ENCODE measurements at regions not wholly inside any gene's neighbourhood (a gene's known extent, or its start where the extent isn't known, plus 50 kb on each side); places are given as distances from the start of the nearest gene placed in this dataset.
"Not testable (repeated sequence)": the region's sequence is repeated elsewhere in the genome, so short reads cannot be mapped to it uniquely, and the experiment has no call there.

GRCh38 chr4:186805917-186806316 is 82.3 kb upstream of the FAT1 start:
- H3K4me3 Mint-ChIP-seq; H3K9me3 Mint-ChIP-seq; H3K36me3 Mint-ChIP-seq (ENCODE audit: low read depth); CTCF ChIA-PET; intact Hi-C loops (cut with micrococcal nuclease); H3K27ac Mint-ChIP-seq; H3K27me3 Mint-ChIP-seq (ENCODE audit: low read depth); H3K4me1 Mint-ChIP-seq (ENCODE audit: low read depth); DNase-seq: not testable (repeated sequence)

GRCh38 chr4:186806679-186807421 is 83.2 kb upstream of the FAT1 start:
- H3K4me1 Mint-ChIP-seq (ENCODE audit: low read depth) = no peaks in the 10 kb centered on the region
- no peaks in the 10 kb centered on the region for H3K36me3 Mint-ChIP-seq (ENCODE audit: low read depth)
- DNase-seq = no peak
- H3K9me3 Mint-ChIP-seq = no peaks in the 10 kb centered on the region
- no peaks in the 10 kb centered on the region for H3K27me3 Mint-ChIP-seq (ENCODE audit: low read depth)
- H3K4me3 Mint-ChIP-seq = no peak overlapping the region
- no peak overlapping the region for H3K27ac Mint-ChIP-seq
- intact Hi-C loops (cut with micrococcal nuclease) = no loop called here
- CTCF ChIA-PET = no interaction called here

GRCh38 chr4:186807808-186808629 is 84.4 kb upstream of the FAT1 start:
- Mint-ChIP-seq H3K27ac (no peak overlapping the region), H3K36me3 (ENCODE audit: low read depth) (no peaks in the 10 kb centered on the region), H3K4me3 (no peak overlapping the region), H3K27me3 (ENCODE audit: low read depth) (no peaks in the 10 kb centered on the region), H3K9me3 (no peaks in the 10 kb centered on the region), H3K4me1 (ENCODE audit: low read depth) (no peaks in the 10 kb centered on the region)
- no peak for DNase-seq
- intact Hi-C loops (cut with micrococcal nuclease) = no loop called here
- CTCF ChIA-PET = no interaction called here

- Mint-ChIP-seq H3K36me3 (ENCODE audit: low read depth) (no peaks in the 10 kb centered on the region), H3K9me3 (no peaks in the 10 kb centered on the region), H3K4me3 (no peak overlapping the region), H3K27ac (no peak overlapping the region), H3K4me1 (ENCODE audit: low read depth) (no peaks in the 10 kb centered on the region), H3K27me3 (ENCODE audit: low read depth) (no peaks in the 10 kb centered on the region)
- DNase-seq = no peak
- CTCF ChIA-PET = no interaction called here
- intact Hi-C loops (cut with micrococcal nuclease) = no loop called here
Measured at GRCh38 chr4:186808630-186809018, 85.0 kb upstream of the FAT1 start.

- Mint-ChIP-seq H3K27me3 (ENCODE audit: low read depth) (no peaks in the 10 kb centered on the region), H3K36me3 (ENCODE audit: low read depth) (no peaks in the 10 kb centered on the region), H3K4me3 (no peak overlapping the region), H3K27ac (no peak overlapping the region), H3K9me3 (no peaks in the 10 kb centered on the region), H3K4me1 (ENCODE audit: low read depth) (no peaks in the 10 kb centered on the region)
- CTCF ChIA-PET = no interaction called here
- intact Hi-C loops (cut with micrococcal nuclease) = no loop called here
- DNase-seq = no peak
Measured at GRCh38 chr4:186809070-186809469, 85.4 kb upstream of the FAT1 start.

- intact Hi-C loops (cut with micrococcal nuclease) = no loop called here
- no peaks in the 10 kb centered on the region for H3K4me1 Mint-ChIP-seq (ENCODE audit: low read depth)
- no peaks in the 10 kb centered on the region for H3K27me3 Mint-ChIP-seq (ENCODE audit: low read depth)
- H3K36me3 Mint-ChIP-seq (ENCODE audit: low read depth) = no peaks in the 10 kb centered on the region
- CTCF ChIA-PET = interaction anchor here (0.6 kb wide), 1 partner anchor 13 kb away, joined by 3 read pairs; no protein-coding TSS in a partner anchor
- H3K4me3 Mint-ChIP-seq = no peak overlapping the region
- no peak overlapping the region for H3K27ac Mint-ChIP-seq
- H3K9me3 Mint-ChIP-seq = no peaks in the 10 kb centered on the region
- no peak for DNase-seq
Measured at GRCh38 chr4:186810613-186811150, 87.0 kb upstream of the FAT1 start.

GRCh38 chr4:186812592-186812991 is 88.9 kb upstream of the FAT1 start:
- Mint-ChIP-seq H3K36me3 (ENCODE audit: low read depth) (no peaks in the 10 kb centered on the region), H3K27me3 (ENCODE audit: low read depth) (no peaks in the 10 kb centered on the region), H3K9me3 (no peaks in the 10 kb centered on the region), H3K27ac (no peak overlapping the region), H3K4me1 (ENCODE audit: low read depth) (no peaks in the 10 kb centered on the region), H3K4me3 (no peak overlapping the region)
- CTCF ChIA-PET = no interaction called here
- no peak for DNase-seq
- intact Hi-C loops (cut with micrococcal nuclease) = no loop called here

- CTCF ChIA-PET = no interaction called here
- DNase-seq = no peak
- H3K9me3 Mint-ChIP-seq = peaks cover 2% of the 10 kb centered on the region
- H3K27ac Mint-ChIP-seq = no peak overlapping the region
- intact Hi-C loops (cut with micrococcal nuclease) = no loop called here
- no peak overlapping the region for H3K4me3 Mint-ChIP-seq
- no peaks in the 10 kb centered on the region for H3K4me1 Mint-ChIP-seq (ENCODE audit: low read depth)
- no peaks in the 10 kb centered on the region for H3K27me3 Mint-ChIP-seq (ENCODE audit: low read depth)
- no peaks in the 10 kb centered on the region for H3K36me3 Mint-ChIP-seq (ENCODE audit: low read depth)
Measured at GRCh38 chr4:186813377-186814068, 89.9 kb upstream of the FAT1 start.

- Mint-ChIP-seq H3K27ac (no peak overlapping the region), H3K36me3 (ENCODE audit: low read depth) (no peaks in the 10 kb centered on the region), H3K4me1 (ENCODE audit: low read depth) (no peaks in the 10 kb centered on the region), H3K4me3 (no peak overlapping the region), H3K27me3 (ENCODE audit: low read depth) (no peaks in the 10 kb centered on the region), H3K9me3 (peaks cover 2% of the 10 kb centered on the region)
- no peak for DNase-seq
- intact Hi-C loops (cut with micrococcal nuclease) = no loop called here
- CTCF ChIA-PET = no interaction called here
Measured at GRCh38 chr4:186814535-186815070, 90.9 kb upstream of the FAT1 start.

GRCh38 chr4:186819342-186820086 is 95.9 kb upstream of the FAT1 start:
- CTCF ChIA-PET = no interaction called here
- H3K27ac Mint-ChIP-seq = no peak overlapping the region
- intact Hi-C loops (cut with micrococcal nuclease) = no loop called here
- no peaks in the 10 kb centered on the region for H3K36me3 Mint-ChIP-seq (ENCODE audit: low read depth)
- H3K27me3 Mint-ChIP-seq (ENCODE audit: low read depth) = no peaks in the 10 kb centered on the region
- H3K4me3 Mint-ChIP-seq = no peak overlapping the region
- H3K4me1 Mint-ChIP-seq (ENCODE audit: low read depth) = no peaks in the 10 kb centered on the region
- DNase-seq = no peak
- H3K9me3 Mint-ChIP-seq = peaks cover 2% of the 10 kb centered on the region

GRCh38 chr4:186820391-186820891 is 96.8 kb upstream of the FAT1 start:
- CTCF ChIA-PET = no interaction called here
- H3K4me3 Mint-ChIP-seq = no peak overlapping the region
- no peak for DNase-seq
- intact Hi-C loops (cut with micrococcal nuclease) = no loop called here
- no peaks in the 10 kb centered on the region for H3K4me1 Mint-ChIP-seq (ENCODE audit: low read depth)
- peaks cover 3% of the 10 kb centered on the region for H3K27me3 Mint-ChIP-seq (ENCODE audit: low read depth)
- no peak overlapping the region for H3K27ac Mint-ChIP-seq
- H3K9me3 Mint-ChIP-seq = peaks cover 5% of the 10 kb centered on the region
- no peaks in the 10 kb centered on the region for H3K36me3 Mint-ChIP-seq (ENCODE audit: low read depth)

GRCh38 chr4:186823989-186824388 is 100.3 kb upstream of the FAT1 start:
- H3K9me3 Mint-ChIP-seq = peaks cover 5% of the 10 kb centered on the region
- no peak for DNase-seq
- no peaks in the 10 kb centered on the region for H3K4me1 Mint-ChIP-seq (ENCODE audit: low read depth)
- no peak overlapping the region for H3K4me3 Mint-ChIP-seq
- intact Hi-C loops (cut with micrococcal nuclease) = no loop called here
- H3K27me3 Mint-ChIP-seq (ENCODE audit: low read depth) = peaks cover 3% of the 10 kb centered on the region
- CTCF ChIA-PET = interaction anchor here (0.8 kb wide), 1 partner anchor 13 kb away, joined by 3 read pairs; no protein-coding TSS in a partner anchor
- H3K36me3 Mint-ChIP-seq (ENCODE audit: low read depth) = no peaks in the 10 kb centered on the region
- H3K27ac Mint-ChIP-seq = no peak overlapping the region

All from activated naive CD4-positive, alpha-beta T cell treated with anti-CD3 and anti-CD28 coated beads for 36 hours (primary cell).